ENCODE measurements at regions not wholly inside any gene's neighbourhood (a gene's known extent, or its start where the extent isn't known, plus 50 kb on each side); places are given as distances from the start of the nearest gene placed in this dataset.

DNA sequence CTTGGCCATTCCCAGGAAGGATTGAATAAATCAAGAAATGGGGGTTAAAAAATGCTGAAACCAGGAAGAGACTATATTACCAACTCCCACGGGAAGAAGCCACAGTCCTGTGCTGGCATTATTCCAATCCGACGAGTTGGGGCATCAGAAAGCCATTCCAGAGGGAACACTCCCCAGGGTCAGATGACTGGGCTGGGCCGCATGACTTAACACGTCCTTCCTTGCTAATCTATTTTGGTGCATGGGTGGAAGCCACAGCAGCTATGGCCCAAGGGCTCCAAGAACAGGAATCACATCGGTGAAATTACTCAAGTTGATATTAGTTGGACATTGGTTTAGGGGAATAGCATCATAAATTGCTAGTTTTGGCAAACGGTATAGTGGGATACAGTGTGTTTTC lies 592.9 kb upstream of the NRP1 start:
- ATAC-seq (ENCODE audit: insufficient read depth, low read depth) (no peak), DNase-seq (no peak)
- peaks cover 4% of the 10 kb centered on the region for H3K27me3 ChIP-seq (ENCODE audit: insufficient read depth, low read length, poor library complexity)
- H3K4me1 ChIP-seq (ENCODE audit: insufficient read depth, low read length), result no peaks in the 10 kb centered on the region
- no peak for TF ChIP-seq EZH2 (IDR thresholded peaks at IDR 0.05; ENCODE audit: borderline replicate concordance, low read depth, low read length, severe bottlenecking)
- TF ChIP-seq, protein P1, sequence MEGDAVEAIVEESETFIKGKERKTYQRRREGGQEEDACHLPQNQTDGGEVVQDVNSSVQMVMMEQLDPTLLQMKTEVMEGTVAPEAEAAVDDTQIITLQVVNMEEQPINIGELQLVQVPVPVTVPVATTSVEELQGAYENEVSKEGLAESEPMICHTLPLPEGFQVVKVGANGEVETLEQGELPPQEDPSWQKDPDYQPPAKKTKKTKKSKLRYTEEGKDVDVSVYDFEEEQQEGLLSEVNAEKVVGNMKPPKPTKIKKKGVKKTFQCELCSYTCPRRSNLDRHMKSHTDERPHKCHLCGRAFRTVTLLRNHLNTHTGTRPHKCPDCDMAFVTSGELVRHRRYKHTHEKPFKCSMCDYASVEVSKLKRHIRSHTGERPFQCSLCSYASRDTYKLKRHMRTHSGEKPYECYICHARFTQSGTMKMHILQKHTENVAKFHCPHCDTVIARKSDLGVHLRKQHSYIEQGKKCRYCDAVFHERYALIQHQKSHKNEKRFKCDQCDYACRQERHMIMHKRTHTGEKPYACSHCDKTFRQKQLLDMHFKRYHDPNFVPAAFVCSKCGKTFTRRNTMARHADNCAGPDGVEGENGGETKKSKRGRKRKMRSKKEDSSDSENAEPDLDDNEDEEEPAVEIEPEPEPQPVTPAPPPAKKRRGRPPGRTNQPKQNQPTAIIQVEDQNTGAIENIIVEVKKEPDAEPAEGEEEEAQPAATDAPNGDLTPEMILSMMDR (IDR thresholded peaks at IDR 0.05; ENCODE audit: borderline replicate concordance, extremely low read depth, low read length, poor library complexity, severe bottlenecking), result no peak
- H3K27ac ChIP-seq (ENCODE audit: low read length), result no peak overlapping the region
- no peaks in the 10 kb centered on the region for H3K36me3 ChIP-seq (ENCODE audit: insufficient read depth, low read length)
- no peak overlapping the region for H2AFZ ChIP-seq (ENCODE audit: low read depth, low read length)
- no peak overlapping the region for H3K4me2 ChIP-seq (ENCODE audit: insufficient read depth, low read length)
- no peaks in the 10 kb centered on the region for H3K79me2 ChIP-seq (ENCODE audit: insufficient read depth, low read length)
- no peak overlapping the region for H3K9ac ChIP-seq (ENCODE audit: low read depth, low read length)
- H3K4me3 ChIP-seq (ENCODE audit: low read depth in 1 of 2, low read length in 2 of 2), result no peak overlapping the region
- no peaks in the 10 kb centered on the region for H3K9me3 ChIP-seq (ENCODE audit: insufficient read depth, low read length, severe bottlenecking)
- H4K20me1 ChIP-seq (ENCODE audit: insufficient read depth, low read length), result no peaks in the 10 kb centered on the region

DNA sequence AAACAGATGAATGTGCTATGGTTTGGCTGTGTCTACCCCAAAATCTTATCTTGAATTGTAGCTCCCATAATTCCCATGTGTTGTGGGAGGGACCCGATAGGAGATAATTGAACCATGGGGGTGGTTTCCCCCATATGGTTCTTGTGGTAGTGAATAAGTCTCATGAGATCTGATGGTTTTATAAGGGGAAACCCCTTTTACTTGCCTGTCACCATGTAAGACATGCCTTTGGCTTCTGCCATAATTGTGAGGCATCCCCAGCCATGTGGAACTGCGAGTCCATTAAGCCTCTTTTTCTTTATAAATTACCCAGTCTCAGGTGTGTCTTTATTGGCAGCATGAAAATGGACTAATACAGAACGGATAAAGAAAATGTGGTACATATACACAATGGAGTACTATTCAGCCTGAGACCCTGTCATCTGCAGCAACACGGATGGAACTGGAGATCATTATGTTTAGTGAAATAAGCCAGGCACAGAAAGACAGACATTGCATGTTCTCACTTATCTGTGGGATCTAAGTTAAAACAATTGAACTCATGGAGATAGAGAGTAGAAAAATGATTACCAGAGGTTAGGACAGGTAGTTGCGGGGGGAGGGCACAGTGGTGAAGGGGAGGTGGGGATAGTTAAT lies 587.6 kb upstream of the NRP1 start:
- Histone ChIP-seq H3K4me2 (ENCODE audit: insufficient read depth, low read length) (no peak overlapping the region), H3K36me3 (ENCODE audit: insufficient read depth, low read length) (no peaks in the 10 kb centered on the region), H3K9me3 (ENCODE audit: insufficient read depth, low read length, severe bottlenecking) (no peaks in the 10 kb centered on the region), H3K27me3 (ENCODE audit: insufficient read depth, low read length, poor library complexity) (no peaks in the 10 kb centered on the region), H3K9ac (ENCODE audit: low read depth, low read length) (no peak overlapping the region), H3K27ac (ENCODE audit: low read length) (no peak overlapping the region), H3K4me1 (ENCODE audit: insufficient read depth, low read length) (no peaks in the 10 kb centered on the region), H4K20me1 (ENCODE audit: insufficient read depth, low read length) (no peaks in the 10 kb centered on the region), H3K4me3 (ENCODE audit: low read depth in 1 of 2, low read length in 2 of 2) (no peak overlapping the region), H2AFZ (ENCODE audit: low read depth, low read length) (no peak overlapping the region), H3K79me2 (ENCODE audit: insufficient read depth, low read length) (no peaks in the 10 kb centered on the region)
- DNase-seq (no peak), ATAC-seq (ENCODE audit: insufficient read depth, low read depth) (no peak)
- TF ChIP-seq EZH2 (IDR thresholded peaks at IDR 0.05; ENCODE audit: borderline replicate concordance, low read depth, low read length, severe bottlenecking), result no peak
- TF ChIP-seq, protein P1 (IDR thresholded peaks at IDR 0.05; ENCODE audit: borderline replicate concordance, extremely low read depth, low read length, poor library complexity, severe bottlenecking), result no peak

GRCh38 chr10:33920351-33920750 lies 585.9 kb upstream of the NRP1 start:
- H4K20me1 ChIP-seq (ENCODE audit: insufficient read depth, low read length), result no peaks in the 10 kb centered on the region
- no peak overlapping the region for H3K4me3 ChIP-seq (ENCODE audit: low read depth in 1 of 2, low read length in 2 of 2)
- H3K27ac ChIP-seq (ENCODE audit: low read length), result no peak overlapping the region
- H3K9me3 ChIP-seq (ENCODE audit: insufficient read depth, low read length, severe bottlenecking), result no peaks in the 10 kb centered on the region
- DNase-seq (no peak), ATAC-seq (ENCODE audit: insufficient read depth, low read depth) (no peak)
- no peaks in the 10 kb centered on the region for H3K36me3 ChIP-seq (ENCODE audit: insufficient read depth, low read length)
- H3K4me2 ChIP-seq (ENCODE audit: insufficient read depth, low read length), result no peak overlapping the region
- no peak for TF ChIP-seq EZH2 (IDR thresholded peaks at IDR 0.05; ENCODE audit: borderline replicate concordance, low read depth, low read length, severe bottlenecking)
- TF ChIP-seq, protein P1 (IDR thresholded peaks at IDR 0.05; ENCODE audit: borderline replicate concordance, extremely low read depth, low read length, poor library complexity, severe bottlenecking), result no peak
- no peaks in the 10 kb centered on the region for H3K79me2 ChIP-seq (ENCODE audit: insufficient read depth, low read length)
- no peaks in the 10 kb centered on the region for H3K4me1 ChIP-seq (ENCODE audit: insufficient read depth, low read length)
- H3K27me3 ChIP-seq (ENCODE audit: insufficient read depth, low read length, poor library complexity), result no peaks in the 10 kb centered on the region
- no peak overlapping the region for H3K9ac ChIP-seq (ENCODE audit: low read depth, low read length)
- H2AFZ ChIP-seq (ENCODE audit: low read depth, low read length), result no peak overlapping the region
